Endothelial cell of umbilical vein (primary cell): ENCODE measurements at regions not wholly inside any gene's neighbourhood (a gene's known extent, or its start where the extent isn't known, plus 50 kb on each side); places are given as distances from the start of the nearest gene placed in this dataset.

Source experiments
- BruUV-seq: library from RNA; stranded (reverse); fragments of 400-500 nt; replicated peaks from 2 replicates; lab custom pipeline; 2021; lab: Mats Ljungman, UMichigan
- CTCF ChIA-PET: fragments of 300-600, 350-600 bp; sonication (Branson Sonifier 250); formaldehyde crosslinking; loops from one replicate; lab custom pipeline; 2021; ENCODE audit warnings: antibody characterized with exemption, inconsistent platforms; lab: Charles Lee
- POLR2A ChIA-PET: fragments of 300-600, 350-600 bp; sonication (Branson Sonifier 250); formaldehyde crosslinking; loops from one replicate; lab custom pipeline; 2021; ENCODE audit warnings: antibody characterized with exemption, inconsistent platforms; lab: Charles Lee
- DNase-seq: peaks from one replicate; pipeline ENCODE4 v3.0.0-alpha.2; 2011; ENCODE audit warnings: low read depth, low spot score
- FAIRE-seq: peaks from 2 replicates; lab custom pipeline; 2011; peaks lifted over from hg19 to GRCh38; lab: Jason Lieb, UNC
- H2AFZ ChIP-seq: 2 replicates; pipeline ENCODE4 v1.6.0; 2012; ENCODE audit warnings: low read depth, low read length, control low read depth, inconsistent platforms
- H3K27ac ChIP-seq: 2 replicates; pipeline ENCODE4 v1.5.1; 2011; ENCODE audit warnings: low read depth, mild to moderate bottlenecking, control low read depth, low read length, moderate library complexity; ENCODE audit not compliant: insufficient read depth
- H3K27me3 ChIP-seq, 2 experiments: 2 replicates each; pipeline versions ENCODE4 v1.6.0 to v1.6.1; 2011; ENCODE audit warnings: low read length in 2 of 2, mixed read lengths in 1 of 2; ENCODE audit not compliant: control insufficient read depth in 2 of 2, insufficient read depth in 2 of 2
- H3K36me3 ChIP-seq, 2 experiments: 2 replicates in 1 of 2; 3 replicates in 1 of 2; pipeline ENCODE4 v1.5.1; 2011; ENCODE audit warnings: low read length in 2 of 2, mild to moderate bottlenecking in 1 of 2, moderate library complexity in 1 of 2; ENCODE audit not compliant: control insufficient read depth in 2 of 2, insufficient read depth in 2 of 2; ENCODE audit errors: extremely low read depth in 1 of 2
- H3K4me1 ChIP-seq: 3 replicates; pipeline ENCODE4 v1.5.1; 2011; ENCODE audit warnings: mild to moderate bottlenecking, low read length; ENCODE audit not compliant: control insufficient read depth, insufficient read depth; ENCODE audit errors: extremely low read depth
- H3K4me2 ChIP-seq: 2 replicates; pipeline ENCODE4 v1.6.1; 2011; ENCODE audit warnings: low read length, control low read depth, mixed read lengths; ENCODE audit not compliant: insufficient read depth
- H3K4me3 ChIP-seq, 3 experiments: fragments of 200-600 bp in 1 of 3; sonication (generic), shearing (Covaris generic) in 1 of 3; replicated peaks in 1 of 3; 2 replicates each; pipeline ENCODE4 v1.5.1; 2011 to 2016; ENCODE audit warnings: control low read depth in 3 of 3, low read length in 3 of 3, mild to moderate bottlenecking in 2 of 3, inconsistent platforms in 1 of 3, low read depth in 1 of 3, moderate library complexity in 1 of 3; ENCODE audit not compliant: insufficient read depth in 1 of 3
- H3K79me2 ChIP-seq: 2 replicates; pipeline ENCODE4 v1.6.0; 2012; ENCODE audit warnings: low read length, inconsistent platforms; ENCODE audit not compliant: control insufficient read depth, insufficient read depth
- H3K9ac ChIP-seq: replicated peaks from 2 replicates; pipeline ENCODE3; 2011; ENCODE audit warnings: low read length, control low read depth; ENCODE audit not compliant: insufficient read depth; ENCODE audit errors: extremely low read depth
- H3K9me1 ChIP-seq: replicated peaks from 3 replicates; pipeline ENCODE4 v1.6.0; 2011; ENCODE audit warnings: mild to moderate bottlenecking, low read length; ENCODE audit not compliant: control insufficient read depth, insufficient read depth; ENCODE audit errors: extremely low read depth
- H3K9me3 ChIP-seq: replicated peaks from 2 replicates; pipeline ENCODE4 v1.5.1; 2012; ENCODE audit warnings: low read length, inconsistent platforms; ENCODE audit not compliant: control insufficient read depth, insufficient read depth
- H4K20me1 ChIP-seq: replicated peaks from 2 replicates; pipeline ENCODE3; 2011; ENCODE audit warnings: mild to moderate bottlenecking, low read length; ENCODE audit not compliant: control insufficient read depth, insufficient read depth; ENCODE audit errors: extremely low read depth
- CTCF ChIP-seq, 2 donors: IDR thresholded peaks; 1 replicate in 1 of 2; 2 replicates in 1 of 2; pipeline ENCODE4 v1.5.1; 2011; ENCODE audit warnings: low read length in 2 of 2, mild to moderate bottlenecking in 2 of 2, moderate library complexity in 2 of 2, control low read depth in 1 of 2, inconsistent platforms in 1 of 2, low read depth in 1 of 2; ENCODE audit not compliant: insufficient read depth in 1 of 2; ENCODE audit errors: extremely low read depth in 1 of 2
- EZH2 ChIP-seq: IDR thresholded peaks from 2 replicates; pipeline ENCODE4 v1.6.1; 2012; ENCODE audit warnings: borderline replicate concordance, low read depth, mild to moderate bottlenecking, moderate library complexity, low read length, inconsistent platforms; ENCODE audit not compliant: severe bottlenecking
- FOS ChIP-seq: IDR thresholded peaks from 2 replicates; pipeline ENCODE4 v1.6.1; 2011; ENCODE audit warnings: mild to moderate bottlenecking, low read length, moderate library complexity, borderline replicate concordance; ENCODE audit not compliant: insufficient read depth
- GATA2 ChIP-seq: IDR thresholded peaks from 2 replicates; pipeline ENCODE4 v1.7.0; 2011; ENCODE audit warnings: low read depth, mild to moderate bottlenecking, moderate library complexity, mixed read lengths, low read length; ENCODE audit not compliant: insufficient read length, insufficient read depth
- JUN ChIP-seq: IDR thresholded peaks from 2 replicates; pipeline ENCODE4 v1.6.1; 2011; ENCODE audit warnings: borderline replicate concordance, low read depth; ENCODE audit not compliant: insufficient read length, insufficient read depth
- MAX ChIP-seq: IDR thresholded peaks from 2 replicates; pipeline ENCODE4 v1.6.1; 2011; ENCODE audit not compliant: insufficient read depth, insufficient read length
- MYC ChIP-seq: IDR thresholded peaks from one replicate; pipeline ENCODE4 v1.6.1; 2011; ENCODE audit warnings: mild to moderate bottlenecking, low read depth, low read length
- POLR2A ChIP-seq: IDR thresholded peaks from 2 replicates; pipeline ENCODE4 v1.6.1; 2012; ENCODE audit warnings: low read depth, mild to moderate bottlenecking, control low read depth, low read length
- POLR2AphosphoS5 ChIP-seq: IDR thresholded peaks from 2 replicates; pipeline ENCODE4 v1.6.1; 2012; ENCODE audit warnings: low read depth, mild to moderate bottlenecking, control low read depth, low read length, moderate library complexity; ENCODE audit not compliant: insufficient read depth
- dilution Hi-C: fragments of 300-500 bp; cut with MboI; formaldehyde crosslinking; loops from one replicate; pipeline ENCODE4 v1.15.0; 2019; ENCODE audit warnings: low sequenced_read_pairs; ENCODE audit not compliant: extremely low pct_ligation_motif_present
- intact Hi-C: fragments of 100-400 bp; cut with micrococcal nuclease; formaldehyde crosslinking; loops from one replicate; pipeline ENCODE4 v1.10.0; 2022

GRCh38 chr7:112596260-112596659, 115.5 kb downstream of the LSMEM1 start:
- no peak overlapping the region for H3K4me2 ChIP-seq
- no peak overlapping the region for H2AFZ ChIP-seq
- ChIA-PET CTCF (no interaction called here), POLR2A (no interaction called here)
- no peak overlapping the region for H3K9ac ChIP-seq
- H3K27ac ChIP-seq, result no peak overlapping the region
- H3K27me3 ChIP-seq, result peaks cover 0 to 3% of the 10 kb centered on the region in 2 experiments
- DNase-seq (no peak), FAIRE-seq (no peak)
- H4K20me1 ChIP-seq, result no peaks in the 10 kb centered on the region
- intact Hi-C loops, result no loop called here
- no TSS peak for BruUV-seq
- no peaks in the 10 kb centered on the region for H3K9me1 ChIP-seq
- no peaks in the 10 kb centered on the region for H3K4me1 ChIP-seq
- H3K79me2 ChIP-seq, result no peaks in the 10 kb centered on the region
- H3K4me3 ChIP-seq, result no peak overlapping the region
- H3K36me3 ChIP-seq, result no peaks in the 10 kb centered on the region
- H3K9me3 ChIP-seq, result no peaks in the 10 kb centered on the region
- dilution Hi-C loops, result no loop called here
- TF ChIP-seq JUN (no peak), POLR2AphosphoS5 (no peak), MYC (no peak), EZH2 (no peak), POLR2A (no peak), CTCF (IDR thresholded peaks at IDR 0.05; ENCODE audit: extremely low read depth in 1 of 2, insufficient read depth in 1 of 2, low read depth in 1 of 2, low read length in 2 of 2) (no peak), FOS (no peak), MAX (no peak), GATA2 (no peak)
